ENCODE measurements at regions not wholly inside any gene's neighbourhood (a gene's known extent, or its start where the extent isn't known, plus 50 kb on each side); places are given as distances from the start of the nearest gene placed in this dataset.

DNA sequence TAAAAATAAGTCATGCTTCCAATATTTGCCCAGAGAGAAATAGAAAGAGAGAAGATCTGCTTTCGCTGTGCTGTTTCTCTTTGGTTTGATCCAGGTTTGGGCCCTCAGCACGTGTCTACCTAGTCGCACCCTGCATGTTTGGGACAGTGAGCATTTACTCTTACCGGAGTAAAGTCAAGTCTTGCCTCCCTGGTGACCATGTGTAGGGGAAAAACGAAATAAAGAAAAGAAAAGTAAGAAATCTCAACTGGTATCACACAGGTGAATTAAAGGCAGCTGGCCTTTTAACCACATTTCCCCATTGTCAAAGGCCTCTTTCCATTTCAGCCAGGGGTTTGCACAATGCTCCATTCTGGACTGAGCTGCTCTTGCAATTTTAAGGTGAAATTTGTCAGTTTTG is 619.4 kb downstream of the VRK1 start:
- Histone ChIP-seq H3K4me1 (ENCODE audit: control insufficient read depth, insufficient read depth, low read length) (peaks cover 12% of the 10 kb centered on the region), H3K27me3 (ENCODE audit: control insufficient read depth, insufficient read depth, low read length, poor library complexity, severe bottlenecking) (peaks cover 40% of the 10 kb centered on the region), H3K9ac (ENCODE audit: extremely low read depth, low read length, poor library complexity, severe bottlenecking) (no peak overlapping the region), H3K27ac (ENCODE audit: low read depth, low read length) (no peak overlapping the region), H3K36me3 (ENCODE audit: control insufficient read depth, insufficient read depth, low read length) (no peaks in the 10 kb centered on the region), H3K4me3 (ENCODE audit: low read length) (no peak overlapping the region), H3K9me3 (ENCODE audit: control insufficient read depth, low read length) (no peaks in the 10 kb centered on the region)
- TF ChIP-seq, protein P1, sequence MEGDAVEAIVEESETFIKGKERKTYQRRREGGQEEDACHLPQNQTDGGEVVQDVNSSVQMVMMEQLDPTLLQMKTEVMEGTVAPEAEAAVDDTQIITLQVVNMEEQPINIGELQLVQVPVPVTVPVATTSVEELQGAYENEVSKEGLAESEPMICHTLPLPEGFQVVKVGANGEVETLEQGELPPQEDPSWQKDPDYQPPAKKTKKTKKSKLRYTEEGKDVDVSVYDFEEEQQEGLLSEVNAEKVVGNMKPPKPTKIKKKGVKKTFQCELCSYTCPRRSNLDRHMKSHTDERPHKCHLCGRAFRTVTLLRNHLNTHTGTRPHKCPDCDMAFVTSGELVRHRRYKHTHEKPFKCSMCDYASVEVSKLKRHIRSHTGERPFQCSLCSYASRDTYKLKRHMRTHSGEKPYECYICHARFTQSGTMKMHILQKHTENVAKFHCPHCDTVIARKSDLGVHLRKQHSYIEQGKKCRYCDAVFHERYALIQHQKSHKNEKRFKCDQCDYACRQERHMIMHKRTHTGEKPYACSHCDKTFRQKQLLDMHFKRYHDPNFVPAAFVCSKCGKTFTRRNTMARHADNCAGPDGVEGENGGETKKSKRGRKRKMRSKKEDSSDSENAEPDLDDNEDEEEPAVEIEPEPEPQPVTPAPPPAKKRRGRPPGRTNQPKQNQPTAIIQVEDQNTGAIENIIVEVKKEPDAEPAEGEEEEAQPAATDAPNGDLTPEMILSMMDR (conservative IDR thresholded peaks at IDR 0.05): no peak
- peaks cover 12% of the 10 kb centered on the region for H3K27me3 Mint-ChIP-seq (ENCODE audit: insufficient read depth)
- H3K36me3 Mint-ChIP-seq (ENCODE audit: low read depth): no peaks in the 10 kb centered on the region
- peak; percentile 12 for DNase-seq
- no peak overlapping the region for H3K27ac Mint-ChIP-seq
- no peaks in the 10 kb centered on the region for H3K9me3 Mint-ChIP-seq
- 88 to 93% methylated on average over 5 of the region's 5 CpGs for WGBS, 2 experiments (ENCODE audit: insufficient coverage in 1 of 2, insufficient read length in 1 of 2)
- peaks cover 14% of the 10 kb centered on the region for H3K4me1 Mint-ChIP-seq
- no peak overlapping the region for H3K4me3 Mint-ChIP-seq

DNA sequence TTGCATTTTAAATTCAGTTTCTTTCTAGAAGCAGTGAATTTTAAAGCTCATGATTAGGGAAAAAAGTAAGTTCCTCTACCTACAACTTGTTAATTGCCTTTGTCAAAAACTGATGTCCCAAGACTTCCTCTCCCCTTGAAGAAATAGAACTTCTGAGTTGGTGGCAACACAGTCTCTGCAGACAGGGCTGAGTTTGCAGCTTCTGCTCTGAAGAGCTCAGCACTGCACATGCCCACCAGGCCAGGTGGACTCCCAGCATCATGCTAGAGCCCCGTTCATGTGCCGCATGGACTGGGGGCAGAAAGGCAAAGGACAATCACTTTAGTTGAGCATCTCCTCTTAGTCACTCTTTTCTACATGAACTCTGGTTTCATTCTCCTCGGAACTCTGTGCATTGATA is 620.1 kb downstream of the VRK1 start:
- peaks cover 32% of the 10 kb centered on the region for H3K27me3 ChIP-seq (ENCODE audit: control insufficient read depth, insufficient read depth, low read length, poor library complexity, severe bottlenecking)
- Mint-ChIP-seq H3K9me3 (no peaks in the 10 kb centered on the region), H3K27ac (no peak overlapping the region), H3K4me3 (no peak overlapping the region), H3K4me1 (peaks cover 14% of the 10 kb centered on the region), H3K27me3 (ENCODE audit: insufficient read depth) (peaks cover 12% of the 10 kb centered on the region), H3K36me3 (ENCODE audit: low read depth) (no peaks in the 10 kb centered on the region)
- no peaks in the 10 kb centered on the region for H3K9me3 ChIP-seq (ENCODE audit: control insufficient read depth, low read length)
- H3K4me1 ChIP-seq (ENCODE audit: control insufficient read depth, insufficient read depth, low read length): peaks cover 7% of the 10 kb centered on the region
- WGBS, 2 experiments (ENCODE audit: insufficient coverage in 1 of 2, insufficient read length in 1 of 2): 95 to 100% methylated on average over 2 to 3 of the region's 3 CpGs
- H3K9ac ChIP-seq (ENCODE audit: extremely low read depth, low read length, poor library complexity, severe bottlenecking): no peak overlapping the region
- TF ChIP-seq, protein P1 (conservative IDR thresholded peaks at IDR 0.05): no peak
- H3K27ac ChIP-seq (ENCODE audit: low read depth, low read length): no peak overlapping the region
- H3K36me3 ChIP-seq (ENCODE audit: control insufficient read depth, insufficient read depth, low read length): no peaks in the 10 kb centered on the region
- H3K4me3 ChIP-seq (ENCODE audit: low read length): no peak overlapping the region
- DNase-seq: peak; percentile 33

DNA sequence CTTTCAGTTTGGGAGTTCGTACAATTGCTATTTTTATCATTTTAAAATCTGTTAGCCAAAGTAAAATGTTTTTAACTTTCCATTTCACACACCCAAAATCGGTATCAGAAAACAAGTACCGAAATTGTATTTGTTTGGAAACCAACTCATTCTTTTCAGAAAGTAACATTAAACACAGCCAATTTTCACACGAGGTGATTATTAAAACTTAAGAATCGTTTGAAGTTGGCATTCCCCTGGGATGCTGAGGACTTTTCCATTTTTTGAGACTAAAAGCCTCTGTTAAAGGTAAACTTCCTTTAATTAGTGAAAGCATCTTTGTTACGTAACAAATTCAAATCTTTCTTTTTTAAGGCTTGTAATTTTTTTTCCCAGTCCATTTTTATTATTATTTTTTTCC is 623.0 kb downstream of the VRK1 start:
- Mint-ChIP-seq H3K4me3 (no peak overlapping the region), H3K27me3 (ENCODE audit: insufficient read depth) (peaks cover 2% of the 10 kb centered on the region), H3K27ac (no peak overlapping the region), H3K9me3 (no peaks in the 10 kb centered on the region), H3K36me3 (ENCODE audit: low read depth) (no peaks in the 10 kb centered on the region), H3K4me1 (peaks cover 7% of the 10 kb centered on the region)
- Histone ChIP-seq H3K4me3 (ENCODE audit: low read length) (no peak overlapping the region), H3K4me1 (ENCODE audit: control insufficient read depth, insufficient read depth, low read length) (no peaks in the 10 kb centered on the region), H3K9me3 (ENCODE audit: control insufficient read depth, low read length) (no peaks in the 10 kb centered on the region), H3K27ac (ENCODE audit: low read depth, low read length) (no peak overlapping the region), H3K9ac (ENCODE audit: extremely low read depth, low read length, poor library complexity, severe bottlenecking) (no peak overlapping the region), H3K36me3 (ENCODE audit: control insufficient read depth, insufficient read depth, low read length) (no peaks in the 10 kb centered on the region), H3K27me3 (ENCODE audit: control insufficient read depth, insufficient read depth, low read length, poor library complexity, severe bottlenecking) (peaks cover 4% of the 10 kb centered on the region)
- DNase-seq: no peak
- 94 to 95% methylated on average over 5 to 6 of the region's 6 CpGs for WGBS, 2 experiments (ENCODE audit: insufficient coverage in 1 of 2, insufficient read length in 1 of 2)
- TF ChIP-seq, protein P1 (conservative IDR thresholded peaks at IDR 0.05): no peak

All from endodermal cell (in vitro differentiated cells).